ENCODE measurements at regions not wholly inside any gene's neighbourhood (a gene's known extent, or its start where the extent isn't known, plus 50 kb on each side); places are given as distances from the start of the nearest gene placed in this dataset.
"Not testable (repeated sequence)": the region's sequence is repeated elsewhere in the genome, so short reads cannot be mapped to it uniquely, and the experiment has no call there.

DNA sequence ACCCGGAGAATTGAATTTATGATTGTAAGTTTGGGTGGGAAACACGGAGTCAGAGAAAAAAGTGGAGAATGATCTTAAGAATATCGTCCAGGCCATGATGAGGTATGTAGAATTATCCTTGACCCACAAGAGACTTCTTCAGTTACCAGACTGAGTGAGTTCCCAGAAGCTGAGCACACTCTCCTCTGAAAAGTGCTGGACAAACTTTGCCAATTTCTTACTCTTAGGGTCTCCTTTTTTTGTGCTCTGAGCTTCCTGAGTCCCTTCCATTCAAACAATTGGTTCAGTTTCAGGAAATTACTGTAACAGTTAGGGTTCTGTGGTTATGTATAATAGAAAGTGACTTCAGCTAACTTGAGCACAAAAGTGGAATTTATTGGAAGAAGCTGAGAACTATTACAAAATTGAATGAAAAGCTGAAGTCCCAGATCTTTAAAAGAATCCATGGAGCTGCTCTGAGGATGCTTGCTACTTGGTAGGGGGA lies 50.6 kb upstream of the EHBP1 start:
- no peak for DNase-seq (ENCODE audit: low read depth in 2 of 3, low spot score in 2 of 3)

DNA sequence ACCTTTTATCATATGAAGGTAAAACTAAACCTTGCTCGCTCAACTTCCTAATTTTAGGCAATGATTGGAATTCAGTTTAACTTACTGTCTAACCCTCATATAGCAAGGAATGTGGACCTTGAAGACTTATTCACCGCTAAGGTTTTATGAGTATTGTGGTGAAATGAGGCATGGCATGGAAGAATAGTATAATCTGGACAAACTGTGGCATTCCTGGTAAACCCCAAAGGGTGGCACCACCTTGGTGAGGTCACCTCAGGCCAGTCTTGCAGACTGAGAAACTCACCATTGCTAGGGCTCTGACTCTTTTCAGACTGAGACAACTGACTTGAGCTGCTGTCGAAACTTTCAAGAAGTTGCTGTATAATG lies 51.1 kb upstream of the EHBP1 start:
- no peak for DNase-seq (ENCODE audit: low read depth in 2 of 3, low spot score in 2 of 3)

DNA sequence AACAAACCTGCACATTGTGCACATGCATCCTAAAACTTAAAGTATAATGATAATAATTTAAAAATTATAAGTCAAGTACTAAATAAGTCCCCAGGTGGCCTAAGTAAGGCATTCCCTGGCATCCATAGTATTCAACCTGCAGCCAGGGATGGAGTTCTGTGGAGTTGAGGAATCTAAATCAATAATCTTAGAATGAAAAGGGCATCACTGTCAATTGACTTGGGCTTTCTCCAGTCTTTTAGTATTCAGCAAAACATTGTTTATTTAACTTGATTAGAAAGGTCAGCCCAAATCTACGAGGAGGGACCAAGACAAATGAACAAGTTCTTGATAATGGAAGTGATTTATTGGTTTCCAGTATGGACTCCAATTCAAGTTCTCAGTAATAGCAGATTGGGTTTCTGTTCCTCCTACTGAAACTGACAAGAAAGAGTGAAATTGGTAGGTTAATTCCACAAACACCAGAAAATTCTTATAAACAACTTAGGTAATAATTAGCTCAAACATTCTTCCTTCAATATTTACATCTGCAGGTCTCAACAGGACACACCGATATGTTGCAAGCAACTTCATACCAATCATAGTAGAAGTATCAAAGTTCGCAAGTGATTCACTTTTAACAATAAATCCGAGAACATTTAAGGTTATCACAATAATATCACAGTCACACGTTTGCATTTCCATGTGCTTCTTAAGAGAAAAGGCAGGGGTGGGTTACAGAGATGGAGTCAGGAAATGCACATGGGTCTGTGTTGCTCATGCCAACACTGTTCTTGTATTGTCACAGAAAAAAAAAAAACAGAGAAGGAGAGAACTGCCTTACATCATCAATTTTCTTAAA lies 51.7 kb upstream of the EHBP1 start:
- no peak for DNase-seq (ENCODE audit: low read depth in 2 of 3, low spot score in 2 of 3)

DNA sequence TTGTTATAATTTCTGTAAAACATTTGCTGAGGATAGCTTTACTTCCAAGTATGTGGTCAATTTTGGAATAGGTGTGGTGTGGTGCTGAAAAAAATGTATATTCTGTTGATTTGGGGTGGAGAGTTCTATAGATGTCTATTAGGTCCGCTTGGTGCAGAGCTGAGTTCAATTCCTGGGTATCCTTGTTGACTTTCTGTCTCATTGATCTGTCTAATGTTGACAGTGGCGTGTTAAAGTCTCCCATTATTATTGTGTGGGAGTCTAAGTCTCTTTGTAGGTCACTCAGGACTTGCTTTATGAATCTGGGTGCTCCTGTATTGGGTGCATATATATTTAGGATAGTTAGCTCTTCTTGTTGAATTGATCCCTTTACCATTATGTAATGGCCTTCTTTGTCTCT lies 56.4 kb upstream of the EHBP1 start:
- DNase-seq (ENCODE audit: low read depth in 2 of 3, low spot score in 2 of 3): not testable (repeated sequence)

DNA sequence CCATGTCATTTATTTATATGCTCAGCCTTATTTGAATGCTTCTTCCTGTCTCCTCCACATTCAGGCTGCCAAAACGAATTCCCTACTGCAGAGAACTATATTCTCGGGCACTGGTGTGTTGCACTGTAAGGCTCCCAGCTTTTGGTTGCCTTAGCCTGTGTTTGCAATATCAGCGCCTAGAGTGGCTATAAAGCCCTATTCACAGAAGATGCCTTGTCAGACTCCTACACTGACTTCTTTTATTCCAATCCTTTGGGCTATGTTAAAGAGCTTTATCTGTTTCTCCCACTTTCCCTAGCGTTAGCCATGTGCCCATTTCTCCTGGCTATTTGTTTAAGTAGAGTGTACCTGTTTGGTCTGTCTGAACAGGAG lies 62.4 kb upstream of the EHBP1 start:
- no peak for DNase-seq (ENCODE audit: low read depth in 2 of 3, low spot score in 2 of 3)

DNA sequence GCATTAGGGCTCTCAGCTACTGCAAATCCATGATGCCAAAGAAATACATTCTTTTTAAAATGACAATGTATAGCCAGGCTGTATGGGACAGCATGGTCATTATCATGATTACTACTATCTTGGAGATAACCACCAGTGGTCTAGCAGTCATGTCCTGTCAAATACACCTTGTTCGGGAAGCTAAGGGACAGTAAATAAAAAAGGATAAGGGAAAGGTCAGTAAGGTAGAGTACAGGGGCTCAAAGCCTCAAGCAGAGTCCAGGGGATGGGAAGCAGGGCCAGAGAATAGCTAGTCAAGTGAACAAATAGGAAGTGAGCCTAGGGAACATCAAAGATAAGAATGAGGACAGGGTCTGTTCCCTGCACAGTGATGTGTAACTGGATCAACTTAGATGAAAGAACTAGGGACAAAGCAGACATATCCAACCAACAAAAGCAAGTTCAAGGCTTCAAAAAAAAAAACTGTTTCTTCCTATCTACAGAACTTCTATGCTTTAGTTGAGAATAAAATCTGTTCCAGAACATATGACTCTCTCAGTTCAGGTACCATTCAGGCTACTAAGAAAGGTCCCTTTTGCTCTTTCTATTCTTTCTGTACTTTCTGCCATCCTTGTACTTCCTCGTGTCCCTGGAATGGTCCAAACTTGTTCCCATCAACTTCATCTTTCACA lies 62.9 kb upstream of the EHBP1 start:
- DNase-seq (ENCODE audit: low read depth in 2 of 3, low spot score in 2 of 3): no peak

DNA sequence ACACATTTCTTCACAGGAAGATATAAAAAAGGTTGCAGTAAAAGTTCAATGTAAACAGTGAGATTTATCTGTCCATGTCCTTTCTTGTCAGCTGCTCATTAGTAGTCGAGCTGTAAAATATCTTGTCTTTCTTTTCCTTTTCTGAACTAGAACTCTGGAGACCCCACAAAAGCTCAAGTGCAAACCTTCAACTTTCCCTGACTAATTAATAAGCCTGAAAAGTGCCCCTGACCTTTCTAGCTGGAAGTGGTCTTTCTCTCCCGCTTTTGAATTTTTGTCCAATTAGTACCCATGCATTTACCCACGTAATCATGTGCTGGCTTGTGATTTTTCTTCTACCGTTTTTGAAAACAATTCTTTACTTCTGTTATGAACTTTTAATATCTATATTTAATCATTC lies 63.6 kb upstream of the EHBP1 start:
- no peak for DNase-seq (ENCODE audit: low read depth in 2 of 3, low spot score in 2 of 3)

DNA sequence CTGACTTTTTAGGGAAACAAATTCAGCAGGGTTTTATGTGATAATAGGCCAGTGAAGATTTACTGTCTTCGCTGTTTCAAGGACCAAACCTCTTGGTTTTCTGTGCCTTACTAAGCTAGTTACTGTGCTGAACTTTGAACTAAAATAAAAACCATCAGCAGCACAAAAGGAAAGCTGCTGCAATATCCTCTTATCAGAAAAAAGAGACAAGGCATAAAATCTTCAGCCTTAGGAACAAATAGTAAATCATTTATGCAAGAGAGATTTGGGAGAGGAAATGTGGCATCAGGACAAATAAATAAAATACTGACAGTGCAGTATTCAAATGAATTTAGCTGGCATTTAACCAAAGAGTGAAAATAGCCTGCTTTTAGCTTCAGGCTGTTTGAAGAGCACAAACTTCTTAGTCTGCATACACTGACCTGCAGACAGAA lies 64.1 kb upstream of the EHBP1 start:
- DNase-seq (ENCODE audit: low read depth in 2 of 3, low spot score in 2 of 3): no peak

DNA sequence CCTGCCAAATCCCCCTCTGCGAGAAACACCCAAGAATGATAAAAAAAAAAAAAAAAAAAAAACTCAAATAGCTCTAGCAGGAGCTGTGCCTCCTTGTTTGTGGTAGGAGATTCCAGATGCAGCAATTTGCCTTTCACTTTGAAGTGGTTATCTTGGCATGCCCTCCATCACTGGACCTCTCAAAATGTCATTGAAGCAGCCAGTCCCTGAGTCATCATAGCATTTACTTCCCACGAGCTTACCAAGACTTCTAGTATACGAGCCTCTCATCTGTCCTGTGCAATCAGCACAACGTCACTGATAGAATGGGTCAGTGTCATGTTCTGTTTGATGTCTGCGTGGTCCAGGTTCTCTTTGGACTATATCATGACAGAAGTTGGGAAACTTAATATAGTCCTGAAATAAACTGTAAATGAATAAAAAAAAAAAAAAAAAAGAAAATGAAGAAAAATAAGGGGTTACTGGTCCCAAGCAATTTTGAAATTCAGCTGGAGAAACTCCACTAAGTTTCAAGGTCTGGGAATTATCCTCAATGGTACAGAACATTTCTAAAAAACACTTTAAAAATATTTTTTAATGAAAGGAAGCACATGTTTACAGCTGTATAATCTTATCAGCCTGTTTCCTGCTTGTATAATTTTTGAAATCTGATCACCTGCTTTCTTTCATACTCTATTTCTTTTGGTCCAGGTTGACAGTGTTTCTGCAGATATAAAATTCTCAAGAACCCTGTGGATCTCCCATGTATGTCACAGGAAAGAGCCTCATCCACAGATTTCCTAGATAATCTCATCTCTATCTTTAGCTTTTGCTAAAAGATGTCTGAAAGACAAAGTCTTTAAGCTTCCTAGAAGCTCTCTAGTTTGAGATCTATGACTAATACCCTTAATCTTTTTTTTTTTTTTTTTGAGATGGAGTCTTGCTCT lies 74.1 kb upstream of the EHBP1 start:
- no peak for DNase-seq (ENCODE audit: low read depth in 2 of 3, low spot score in 2 of 3)

DNA sequence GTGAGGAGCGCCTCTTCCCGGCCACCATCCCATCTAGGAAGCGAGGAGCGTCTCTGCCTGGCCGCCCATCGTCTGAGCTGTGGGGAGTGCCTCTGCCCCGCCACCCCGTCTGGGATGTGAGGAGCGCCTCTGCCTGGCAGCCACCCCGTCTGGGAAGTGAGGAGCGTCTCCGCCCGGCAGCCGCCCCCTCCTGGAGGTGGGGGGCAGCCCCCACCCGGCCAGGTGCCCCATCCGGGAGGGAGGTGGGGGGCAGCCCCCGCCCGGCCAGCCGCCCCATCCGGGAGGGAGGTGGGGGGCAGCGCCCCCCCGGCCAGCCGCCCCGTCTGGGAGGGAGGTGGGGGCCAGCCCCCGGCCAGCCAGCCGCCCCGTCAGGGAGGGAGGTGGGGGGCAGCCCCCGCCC lies 75.3 kb upstream of the EHBP1 start:
- DNase-seq (ENCODE audit: low read depth in 2 of 3, low spot score in 2 of 3): not testable (repeated sequence)

DNA sequence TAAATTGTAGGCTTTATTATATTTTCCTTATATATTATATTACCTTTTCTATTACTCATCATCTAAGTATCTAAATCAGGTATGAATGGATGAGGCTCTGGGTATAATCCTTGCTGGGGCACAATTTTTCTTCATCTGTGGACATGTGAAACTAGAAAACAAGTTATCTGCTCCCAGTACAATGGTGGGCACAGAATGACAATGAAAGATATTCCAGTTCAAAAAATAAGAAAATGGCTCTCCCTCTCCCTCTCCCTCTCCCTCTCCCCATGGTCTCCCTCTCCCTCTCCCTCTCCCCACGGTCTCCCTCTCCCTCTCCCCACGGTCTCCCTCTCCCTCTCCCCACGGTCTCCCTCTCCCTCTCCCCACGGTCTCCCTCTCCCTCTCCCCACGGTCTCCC lies 76.2 kb upstream of the EHBP1 start:
- DNase-seq (ENCODE audit: low read depth in 2 of 3, low spot score in 2 of 3): not testable (repeated sequence)

DNA sequence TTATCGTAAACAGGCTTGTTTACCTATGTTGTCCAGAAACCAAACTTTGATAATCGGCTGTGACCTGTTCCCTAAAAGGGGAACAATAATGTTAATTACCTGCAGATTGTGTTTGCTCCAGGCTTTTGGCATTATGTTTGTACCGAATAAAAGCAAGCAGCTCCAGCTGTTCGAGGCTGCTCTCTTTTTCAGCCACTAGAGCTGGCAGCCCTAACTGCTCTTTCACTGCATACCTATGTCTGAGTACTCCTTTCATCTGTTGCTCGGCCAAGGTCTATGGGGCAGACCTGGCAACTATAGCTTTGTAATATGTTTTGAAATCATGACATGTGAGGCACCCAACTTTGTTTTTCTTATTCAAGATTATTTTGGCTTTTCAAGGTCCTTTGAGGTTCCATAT lies 77.8 kb upstream of the EHBP1 start:
- DNase-seq (ENCODE audit: low read depth in 2 of 3, low spot score in 2 of 3): no peak

DNA sequence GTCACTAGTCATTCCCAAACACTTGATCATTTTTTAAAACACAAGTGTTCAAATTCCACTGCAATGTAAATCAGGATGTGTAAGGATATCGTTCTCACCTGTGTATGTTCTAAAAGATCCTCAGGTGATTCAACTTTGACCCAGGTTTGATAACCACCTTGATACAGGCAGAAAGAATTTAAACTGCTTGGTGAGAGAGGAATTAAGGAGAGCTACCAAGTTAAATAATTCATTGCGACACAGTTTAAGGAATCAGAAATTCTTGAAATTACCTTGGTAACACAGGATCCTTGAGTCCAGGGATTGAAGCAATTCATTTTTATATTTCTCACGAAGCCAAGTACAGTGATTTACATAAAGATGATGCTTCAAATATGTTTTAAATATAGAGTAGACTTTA lies 80.7 kb upstream of the EHBP1 start:
- no peak for DNase-seq (ENCODE audit: low read depth in 2 of 3, low spot score in 2 of 3)

DNA sequence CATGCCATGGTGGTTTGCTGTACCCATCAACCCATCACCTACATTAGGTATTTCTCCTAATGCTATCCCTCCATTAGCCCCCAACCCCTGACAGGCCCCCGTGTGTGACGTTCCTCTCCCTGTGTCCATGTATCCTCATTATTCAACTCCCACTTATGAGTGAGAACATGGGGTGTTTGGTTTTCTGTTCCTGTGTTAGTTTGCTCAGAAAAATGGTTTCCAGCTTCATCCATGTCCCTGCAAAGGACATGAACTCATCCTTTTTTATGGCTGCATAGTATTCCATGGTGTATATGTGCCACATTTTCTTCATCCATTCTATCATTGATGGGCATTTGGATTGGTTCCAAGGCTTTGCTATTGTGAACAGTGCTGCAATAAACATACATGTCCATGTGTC lies 89.0 kb upstream of the EHBP1 start:
- not testable (repeated sequence) for DNase-seq (ENCODE audit: low read depth in 2 of 3, low spot score in 2 of 3)

DNA sequence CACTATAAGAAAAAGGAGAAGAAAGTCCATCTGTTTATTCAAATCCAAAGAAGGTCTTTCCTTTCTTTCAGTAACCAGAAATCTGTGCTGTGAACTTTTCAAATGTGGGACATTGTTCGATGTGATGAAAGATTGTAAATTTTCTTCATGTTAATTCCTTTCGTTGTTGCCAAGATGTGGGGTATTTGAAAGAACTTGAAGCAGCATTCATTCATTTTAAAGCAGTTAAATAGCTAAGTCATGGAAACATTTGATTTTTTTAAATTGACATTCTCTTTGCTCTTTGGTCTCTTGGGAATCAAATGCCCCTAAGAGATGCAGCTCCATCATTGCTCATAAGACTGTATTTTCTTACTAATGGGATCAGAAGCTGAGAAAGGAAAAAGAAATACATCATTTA lies 93.7 kb upstream of the EHBP1 start:
- DNase-seq (ENCODE audit: low read depth in 2 of 3, low spot score in 2 of 3): no peak

DNA sequence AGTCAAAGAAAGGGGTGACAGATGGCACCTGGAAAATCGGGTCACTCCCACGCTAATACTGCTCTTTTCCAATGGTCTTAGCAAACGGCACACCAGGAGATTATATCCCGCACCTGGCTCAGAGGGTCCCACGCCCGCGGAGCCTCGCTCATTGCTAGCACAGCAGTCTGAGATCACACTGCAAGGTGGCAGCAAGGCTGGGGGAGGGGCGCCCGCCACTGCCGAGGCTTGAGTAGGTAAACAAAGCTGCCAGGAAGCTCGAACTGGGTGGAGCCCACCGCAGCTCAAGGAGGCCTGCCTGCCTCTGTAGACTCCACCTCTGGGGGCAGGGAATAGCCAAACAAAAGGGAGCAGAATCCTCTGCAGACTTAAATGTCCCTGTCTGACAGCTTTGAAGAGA lies 99.5 kb upstream of the TMEM17 start:
- not testable (repeated sequence) for DNase-seq (ENCODE audit: low read depth in 2 of 3, low spot score in 2 of 3)

DNA sequence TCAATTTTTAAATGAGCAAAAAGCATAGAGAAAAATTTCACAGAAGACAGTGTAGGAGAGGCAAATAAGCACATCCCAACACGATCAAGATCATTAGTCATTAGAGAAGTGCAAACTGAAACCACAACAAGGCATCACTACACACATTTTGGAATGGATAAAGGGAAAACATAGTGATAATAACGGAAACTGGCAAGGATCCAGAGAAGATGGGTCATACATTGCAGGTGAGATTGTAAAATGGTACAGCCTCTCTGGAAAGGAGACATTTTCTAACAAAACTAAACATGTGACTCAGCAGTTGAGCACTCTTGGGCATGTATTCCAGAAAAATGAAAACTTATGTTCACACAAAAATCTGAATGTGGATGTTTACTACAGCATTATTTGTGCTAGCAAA lies 98.3 kb upstream of the TMEM17 start:
- DNase-seq (ENCODE audit: low read depth in 2 of 3, low spot score in 2 of 3): no peak

DNA sequence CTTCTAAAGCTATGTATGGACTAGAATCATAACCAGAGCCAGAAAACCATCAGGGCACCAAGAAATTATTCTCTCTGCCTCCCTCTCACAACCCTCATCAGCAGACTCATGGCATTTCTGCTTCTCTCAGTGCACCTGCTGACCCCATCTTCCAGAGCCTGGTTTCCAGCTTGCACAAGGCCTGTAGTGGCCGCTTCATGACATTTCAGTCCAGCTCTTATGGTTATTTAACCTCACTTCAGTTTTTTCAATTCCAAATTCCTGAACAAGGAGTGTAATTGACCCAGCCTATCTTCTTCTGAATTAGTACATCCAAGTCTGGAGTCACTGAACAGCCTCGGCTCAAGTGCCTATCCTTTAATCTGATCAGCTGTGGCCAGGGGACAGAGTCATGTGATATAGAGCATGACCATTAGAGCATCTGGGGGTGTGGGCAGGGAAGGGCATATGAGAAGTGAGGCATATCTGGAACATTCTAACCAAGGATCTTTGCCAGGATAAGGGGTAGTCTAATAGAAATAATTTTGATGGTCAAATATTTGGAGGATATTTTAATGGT lies 97.2 kb upstream of the TMEM17 start:
- DNase-seq (ENCODE audit: low read depth in 2 of 3, low spot score in 2 of 3): no peak

DNA sequence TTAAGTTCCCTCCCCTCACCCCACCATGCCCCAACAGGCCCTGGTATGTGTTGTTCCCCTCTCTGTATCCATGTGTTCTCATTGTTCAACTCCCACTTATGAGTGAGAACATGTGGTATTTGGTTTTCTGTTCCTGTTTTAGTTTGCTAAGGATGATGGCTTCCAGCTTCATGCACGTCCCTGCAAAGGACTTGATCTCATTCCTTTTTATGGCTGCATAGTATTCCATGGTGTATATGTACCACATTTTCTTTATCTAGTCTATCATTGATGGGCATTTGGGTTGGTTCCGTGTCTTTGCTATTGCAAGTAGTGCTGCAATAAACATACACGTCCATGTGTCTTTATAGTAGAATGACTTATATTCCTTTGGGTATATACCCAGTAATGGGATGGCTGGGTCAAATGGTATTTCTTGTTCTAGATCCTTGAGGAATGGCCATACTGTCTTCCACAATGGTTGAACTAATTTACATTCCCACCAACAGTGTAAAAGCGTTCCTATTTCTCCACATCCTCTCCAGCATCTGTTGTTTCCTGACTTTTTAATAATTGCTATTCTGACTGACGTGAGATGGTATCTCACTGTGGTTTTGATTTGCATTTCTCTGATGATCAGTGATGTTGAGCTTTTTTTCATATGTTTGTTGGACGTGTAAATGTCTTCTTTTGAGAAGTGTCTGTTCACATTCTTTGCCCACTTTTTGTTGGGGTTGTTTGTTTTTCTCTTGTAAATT lies 93.8 kb upstream of the TMEM17 start:
- DNase-seq (ENCODE audit: low read depth in 2 of 3, low spot score in 2 of 3): not testable (repeated sequence)

DNA sequence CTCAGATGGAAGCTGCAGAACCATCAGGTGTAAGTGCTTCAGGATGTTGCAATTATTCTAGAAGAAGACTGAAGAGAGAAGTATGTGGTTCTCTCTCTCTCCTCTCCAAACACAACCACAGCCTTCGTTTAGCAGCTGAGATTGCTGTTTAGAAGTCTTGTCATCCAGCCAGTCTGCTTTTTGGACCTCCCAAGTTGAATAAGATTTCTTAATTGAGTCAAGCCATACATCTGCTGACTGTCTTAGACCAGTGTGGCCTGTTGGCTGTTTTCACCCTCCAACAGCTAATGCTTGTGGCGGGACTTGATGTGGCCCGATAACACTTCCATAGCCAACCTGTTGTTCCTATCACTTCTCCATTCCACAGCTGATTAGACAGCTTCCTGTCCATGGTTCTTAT lies 91.3 kb upstream of the TMEM17 start:
- no peak for DNase-seq (ENCODE audit: low read depth in 2 of 3, low spot score in 2 of 3)
